ENCODE measurements at regions not wholly inside any gene's neighbourhood (a gene's known extent, or its start where the extent isn't known, plus 50 kb on each side); places are given as distances from the start of the nearest gene placed in this dataset.

GRCh38 chr3:94686208-94686607, 623.3 kb downstream of the NSUN3 start:
- peak; percentile 16 for DNase-seq (ENCODE audit: low read depth)

DNA sequence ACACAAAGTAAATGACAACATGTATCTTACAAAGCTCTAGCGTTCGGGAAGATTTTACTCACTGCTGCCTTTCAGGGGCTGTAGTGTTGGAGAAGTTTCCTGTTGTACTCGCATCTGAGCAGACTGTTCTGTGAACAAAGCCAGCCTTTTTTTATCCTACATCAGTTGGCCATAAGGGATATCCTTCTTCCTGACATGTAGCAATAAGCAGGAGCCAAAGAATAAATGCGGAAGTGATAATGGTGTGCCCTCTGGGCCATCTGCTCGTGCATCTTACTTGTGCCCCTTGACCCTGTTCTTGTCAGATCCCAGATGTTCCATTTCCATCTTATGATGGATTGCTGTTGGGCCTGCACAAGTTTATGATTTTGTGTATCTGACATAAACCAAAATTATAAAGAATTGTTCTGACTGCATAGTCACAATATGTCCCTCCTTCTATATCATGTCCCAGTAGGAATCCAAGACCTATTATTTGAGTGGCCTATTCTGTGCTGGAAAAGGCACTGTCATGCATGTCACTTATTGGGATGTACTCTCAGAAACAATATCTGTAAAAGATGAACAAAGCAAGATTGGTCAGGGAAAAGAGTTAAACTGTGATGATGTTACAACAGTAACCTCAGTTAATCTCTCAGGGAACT, 631.3 kb downstream of the NSUN3 start:
- no peak for DNase-seq (ENCODE audit: low read depth)

DNA sequence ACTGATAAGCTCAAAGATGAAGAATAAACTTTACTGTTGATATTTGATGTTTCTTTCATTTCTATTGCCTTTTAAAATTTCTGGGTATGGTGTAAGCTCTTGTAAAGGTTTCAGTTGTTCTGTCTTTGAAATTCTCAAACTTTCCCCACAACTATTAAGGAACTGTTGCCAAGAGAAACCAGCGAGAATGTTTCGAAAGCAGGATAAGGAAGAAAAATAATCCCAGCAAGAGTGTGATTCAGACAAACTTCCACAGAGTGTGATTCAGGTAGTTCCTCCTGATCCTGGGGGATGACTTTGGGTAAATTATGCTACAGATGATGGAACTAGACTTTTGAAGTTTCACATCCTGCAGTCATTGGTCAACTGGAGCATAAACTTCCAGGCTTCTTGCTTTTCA, 632.0 kb downstream of the NSUN3 start:
- peak; percentile 33 for DNase-seq (ENCODE audit: low read depth)

GRCh38 chr3:94704467-94704866, 641.6 kb downstream of the NSUN3 start:
- no peak for DNase-seq (ENCODE audit: low read depth)

GRCh38 chr3:94709249-94709902, 646.5 kb downstream of the NSUN3 start:
- DNase-seq (ENCODE audit: low read depth) = no peak

GRCh38 chr3:94714194-94714593, 651.3 kb downstream of the NSUN3 start:
- DNase-seq (ENCODE audit: low read depth) = no peak

DNA sequence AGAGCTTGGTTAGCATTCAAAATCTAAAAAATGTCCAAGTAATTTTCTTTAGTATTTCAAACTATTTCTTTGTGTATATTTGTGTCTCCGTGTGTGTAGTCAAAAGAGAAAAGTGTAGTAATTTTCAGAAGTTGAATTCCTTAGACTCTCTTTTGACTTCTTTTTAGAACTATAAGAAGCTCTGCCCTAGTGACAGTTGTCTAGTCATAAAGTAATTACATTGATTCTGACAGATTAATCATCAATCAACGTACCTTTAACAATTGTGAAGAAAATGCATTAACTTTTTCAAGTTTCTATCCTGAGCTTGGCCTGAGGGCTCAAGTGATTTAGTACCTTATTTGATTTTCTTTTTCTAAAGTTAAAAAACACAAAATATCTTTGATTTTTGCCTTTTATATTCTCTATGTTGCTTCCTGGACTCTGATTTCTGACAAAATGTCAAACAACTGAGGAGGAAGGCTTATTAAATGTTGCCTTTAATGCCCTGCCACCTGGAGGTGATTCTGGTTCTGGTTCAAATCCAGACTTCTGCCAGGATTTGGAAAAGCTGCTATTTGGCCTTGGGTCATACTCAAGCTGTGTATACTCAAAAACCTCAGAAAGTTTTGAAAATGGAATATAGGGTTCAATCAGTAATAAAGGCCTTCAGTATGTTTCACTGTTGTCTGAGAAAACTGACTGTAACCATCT, 653.6 kb downstream of the NSUN3 start:
- peak; percentile 3 for DNase-seq (ENCODE audit: low read depth)

DNA sequence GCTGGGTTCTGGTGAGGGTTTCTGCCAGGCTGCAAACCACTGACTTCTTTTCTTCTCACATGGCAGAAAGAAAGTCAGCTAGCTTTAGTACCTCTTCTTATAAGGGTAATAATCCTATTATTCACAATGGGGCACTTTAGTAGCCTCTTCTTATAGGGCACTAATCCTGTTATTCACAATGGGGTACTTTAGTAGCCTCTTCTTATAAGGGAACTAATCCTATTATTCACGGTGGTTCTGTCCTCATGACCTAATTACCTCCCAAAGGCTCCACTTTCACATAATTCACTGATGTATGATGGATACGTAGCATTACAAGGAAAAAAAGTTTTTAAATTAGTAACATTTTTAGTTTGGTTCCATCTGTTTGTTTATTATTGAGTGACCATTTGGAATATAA, 671.3 kb downstream of the NSUN3 start:
- DNase-seq (ENCODE audit: low read depth) = no peak

- peak; percentile 40 for DNase-seq (ENCODE audit: low read depth)
Observed at GRCh38 chr3:94735354-94735753, 672.5 kb downstream of the NSUN3 start.

GRCh38 chr3:94737116-94737515, 674.3 kb downstream of the NSUN3 start:
- no peak for DNase-seq (ENCODE audit: low read depth)

DNA sequence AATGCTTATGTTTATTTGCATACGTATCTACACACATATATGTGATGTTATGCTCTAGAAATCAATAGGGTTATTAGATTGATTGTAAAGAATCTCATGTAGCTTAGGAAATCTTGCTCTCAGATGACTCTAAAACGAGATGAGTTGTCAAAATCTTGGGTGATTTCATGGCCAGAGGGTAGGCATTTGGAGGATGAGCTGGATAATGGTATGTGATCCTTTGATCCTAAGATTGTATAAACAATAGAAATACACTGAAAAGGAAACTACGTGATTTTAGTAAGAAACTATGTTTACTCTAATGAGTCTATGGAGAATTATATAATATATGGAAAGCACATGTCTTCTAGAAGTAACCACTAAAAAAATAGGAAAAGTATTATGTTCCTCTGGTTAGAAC, 676.6 kb downstream of the NSUN3 start:
- DNase-seq (ENCODE audit: low read depth) = no peak

DNA sequence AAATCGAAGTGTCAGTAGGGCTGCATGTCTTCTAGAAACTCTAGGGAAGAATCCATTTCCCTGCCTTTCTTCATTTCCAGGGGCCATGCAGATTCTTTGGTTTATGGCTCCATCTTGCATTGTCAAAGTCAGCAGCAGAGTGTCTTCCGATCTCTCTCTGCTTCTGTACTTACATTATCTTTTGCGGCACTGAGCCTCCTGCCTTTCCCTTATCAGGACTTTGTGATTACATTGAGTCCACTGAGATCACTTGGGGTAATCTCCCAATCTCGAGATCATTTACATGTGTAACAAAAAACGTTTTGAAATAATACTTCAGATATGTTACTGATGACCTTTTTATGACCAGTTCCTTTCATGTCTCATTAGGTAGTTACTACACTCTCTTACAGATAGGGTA, 695.9 kb downstream of the NSUN3 start:
- DNase-seq (ENCODE audit: low read depth) = no peak

GRCh38 chr3:94772402-94772801, 709.5 kb downstream of the NSUN3 start:
- no peak for DNase-seq (ENCODE audit: low read depth)

GRCh38 chr3:94775746-94776145, 712.9 kb downstream of the NSUN3 start:
- DNase-seq (ENCODE audit: low read depth) = no peak

GRCh38 chr3:94776401-94776915, 713.6 kb downstream of the NSUN3 start:
- no peak for DNase-seq (ENCODE audit: low read depth)

DNA sequence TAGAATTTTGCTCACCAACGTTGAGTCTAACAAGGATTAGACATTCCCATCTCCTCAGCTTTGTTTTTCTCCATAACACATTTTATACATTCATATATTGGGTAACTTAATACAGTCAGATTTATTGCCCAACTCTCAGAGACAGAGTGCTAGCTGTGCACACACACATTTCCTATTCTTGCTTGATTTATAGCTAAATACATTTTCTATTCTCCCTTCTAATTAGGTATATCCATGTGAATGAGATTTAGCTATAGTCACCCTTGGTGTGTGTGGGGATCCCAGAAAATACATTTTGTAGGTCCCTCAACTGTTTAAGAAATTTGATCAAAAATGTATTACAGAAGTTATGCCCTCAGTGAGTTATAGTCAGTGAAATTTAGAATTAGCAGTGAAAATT, 715.4 kb downstream of the NSUN3 start:
- DNase-seq (ENCODE audit: low read depth) = no peak

DNA sequence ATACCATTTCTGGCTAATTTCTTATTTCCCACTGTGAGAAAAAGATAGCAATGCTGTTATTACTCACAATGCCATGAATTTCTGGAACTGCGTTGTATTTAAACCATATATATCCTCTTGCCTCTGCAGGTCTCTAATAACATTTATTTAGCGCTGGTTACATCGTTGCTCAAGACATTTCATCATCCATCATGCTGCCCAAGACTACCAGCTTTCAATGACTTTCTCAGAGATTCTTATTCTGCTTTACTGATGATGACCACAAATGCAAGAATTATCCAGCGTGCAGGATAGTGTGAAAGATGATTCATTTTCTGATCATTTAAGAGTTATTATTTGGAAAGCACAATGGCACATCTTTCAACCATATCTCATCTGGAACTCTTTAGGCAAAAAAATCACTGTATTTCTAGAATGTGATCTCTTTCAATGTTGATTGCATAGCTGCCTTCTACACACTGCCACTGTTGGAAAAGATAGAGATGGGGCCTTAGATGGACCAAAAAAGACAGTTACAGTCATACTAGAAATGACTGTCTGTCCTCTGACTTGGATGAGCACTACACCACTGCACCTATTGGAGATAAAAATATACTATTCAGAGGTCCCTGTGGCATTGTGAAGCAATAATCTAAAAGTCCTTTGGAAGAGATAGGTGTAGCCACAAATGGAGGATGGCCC, 716.1 kb downstream of the NSUN3 start:
- DNase-seq (ENCODE audit: low read depth) = no peak

GRCh38 chr3:94779699-94780098, 716.8 kb downstream of the NSUN3 start:
- DNase-seq (ENCODE audit: low read depth) = no peak

GRCh38 chr3:94784274-94784673, 721.4 kb downstream of the NSUN3 start:
- DNase-seq (ENCODE audit: low read depth) = no peak

DNA sequence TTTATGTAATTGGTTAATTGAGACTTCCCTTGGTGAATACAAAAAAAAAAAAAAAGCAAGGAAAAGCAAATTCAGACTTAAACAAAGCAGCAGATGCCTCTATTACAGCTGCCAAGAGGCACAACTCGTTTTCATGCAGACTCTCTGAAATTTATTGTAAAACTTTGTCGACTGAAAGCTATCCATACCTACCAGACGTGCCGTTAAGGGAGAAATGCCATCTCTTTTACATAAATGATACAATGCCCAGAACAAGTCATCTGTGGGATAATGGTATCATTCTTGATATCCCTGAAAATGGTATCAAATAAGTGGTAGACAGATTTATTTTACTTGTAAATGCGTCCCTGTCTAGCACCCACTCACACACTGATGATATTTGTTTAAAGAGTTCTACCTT, 724.2 kb downstream of the NSUN3 start:
- no peak for DNase-seq (ENCODE audit: low read depth)

GRCh38 chr3:94787734-94788270, 724.9 kb downstream of the NSUN3 start:
- DNase-seq (ENCODE audit: low read depth) = no peak

DNA sequence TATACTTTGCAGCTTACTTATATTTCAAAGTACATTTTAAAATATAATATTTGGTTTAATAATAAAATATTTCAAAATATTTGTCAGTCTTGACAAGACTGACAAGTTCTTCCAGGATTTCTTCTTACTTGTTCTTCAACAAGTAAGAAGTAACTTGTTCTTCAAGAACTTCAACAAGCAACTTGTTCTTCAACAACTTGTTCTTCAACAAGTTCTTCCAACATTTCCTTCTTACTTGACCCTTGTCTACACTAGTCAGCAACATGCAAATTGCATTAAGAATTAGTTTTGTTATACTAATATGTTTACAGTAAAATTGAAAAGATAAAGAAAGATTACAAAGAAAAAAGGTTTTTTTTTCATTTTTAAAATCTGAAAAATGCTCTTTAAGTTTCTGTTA, 731.7 kb downstream of the NSUN3 start:
- no peak for DNase-seq (ENCODE audit: low read depth)

Data from HT1080 (cell line).